GM19240 (cell line): ENCODE measurements at regions not wholly inside any gene's neighbourhood (a gene's known extent, or its start where the extent isn't known, plus 50 kb on each side); places are given as distances from the start of the nearest gene placed in this dataset.
"Not testable (repeated sequence)": the region's sequence is repeated elsewhere in the genome, so short reads cannot be mapped to it uniquely, and the experiment has no call there.

Source experiments
- DNase-seq: peaks from one replicate; pipeline ENCODE4 v3.0.0; 2011; ENCODE audit warnings: low spot score; ENCODE audit not compliant: insufficient read length

GRCh38 chr1:178020968-178021640 lies 51.2 kb upstream of the SEC16B start:
- DNase-seq, result no peak

- no peak for DNase-seq
Measured at GRCh38 chr1:178021950-178022349, 52.1 kb upstream of the SEC16B start.

GRCh38 chr1:178023181-178023618 lies 53.3 kb upstream of the SEC16B start:
- no peak for DNase-seq

GRCh38 chr1:178024504-178024903 lies 54.6 kb upstream of the SEC16B start:
- no peak for DNase-seq

GRCh38 chr1:178025613-178026356 lies 55.9 kb upstream of the SEC16B start:
- DNase-seq, result no peak

- DNase-seq, result no peak
Measured at GRCh38 chr1:178028841-178029481, 59.1 kb upstream of the SEC16B start.

GRCh38 chr1:178030467-178030866 lies 60.6 kb upstream of the SEC16B start:
- DNase-seq, result no peak

GRCh38 chr1:178031856-178032320 lies 62.0 kb upstream of the RASAL2 start:
- peak; percentile 76 for DNase-seq

- no peak for DNase-seq
Measured at GRCh38 chr1:178033019-178033418, 60.9 kb upstream of the RASAL2 start.

- DNase-seq, result no peak
Measured at GRCh38 chr1:178034676-178035075, 59.2 kb upstream of the RASAL2 start.

- DNase-seq, result no peak
Measured at GRCh38 chr1:178036090-178036489, 57.8 kb upstream of the RASAL2 start.

- DNase-seq, result no peak
Measured at GRCh38 chr1:178037510-178038253, 56.2 kb upstream of the RASAL2 start.

- no peak for DNase-seq
Measured at GRCh38 chr1:178038372-178038771, 55.5 kb upstream of the RASAL2 start.

GRCh38 chr1:178039891-178040290 lies 54.0 kb upstream of the RASAL2 start:
- no peak for DNase-seq

- not testable (repeated sequence) for DNase-seq
Measured at GRCh38 chr1:178043940-178044339, 50.0 kb upstream of the RASAL2 start.
